IMR-90 (cell line): ENCODE measurements at regions not wholly inside any gene's neighbourhood (a gene's known extent, or its start where the extent isn't known, plus 50 kb on each side); places are given as distances from the start of the nearest gene placed in this dataset.

ENCODE experiments used
- ATAC-seq: fragments of 200-7000 bp; cut with Tn5 transposase; 2 replicates; pipeline ENCODE4 v1.9.1; 2020; ENCODE audit warnings: low read depth, mild to moderate bottlenecking, moderate library complexity
- BruUV-seq: library from RNA; stranded (reverse); fragments of 400-500 nt; replicated peaks from 2 replicates; lab custom pipeline; 2021; lab: Mats Ljungman, UMichigan
- CTCF ChIA-PET: fragments of 300-600 bp; formaldehyde crosslinking; extraction: SDS; loops from one replicate; lab custom pipeline; 2021; ENCODE audit warnings: antibody characterized with exemption; lab: Yijun Ruan, JAX
- POLR2A ChIA-PET: fragments of 300-600 bp; sonication (Branson Sonifier 250); formaldehyde crosslinking; loops from one replicate; lab custom pipeline; 2022; ENCODE audit warnings: antibody characterized with exemption; ENCODE audit not compliant: unreplicated experiment; lab: Charles Lee
- DNase-seq: peaks from one replicate; pipeline ENCODE4 v3.0.0; 2013
- H2AFZ ChIP-seq: replicated peaks from 2 replicates; pipeline ENCODE3; 2013; ENCODE audit warnings: low read length, mild to moderate bottlenecking; ENCODE audit not compliant: poor library complexity
- H2AK5ac ChIP-seq: 2 replicates; pipeline ENCODE4 v1.6.1; 2013; ENCODE audit warnings: low read depth, low read length, inconsistent platforms
- H2AK9ac ChIP-seq: replicated peaks from 2 replicates; pipeline ENCODE3; 2013; ENCODE audit warnings: mild to moderate bottlenecking, low read depth, low read length, moderate library complexity; ENCODE audit not compliant: poor library complexity
- H2BK120ac ChIP-seq: 2 replicates; pipeline ENCODE4 v1.6.1; 2013; ENCODE audit warnings: low read depth, low read length, inconsistent platforms
- H2BK15ac ChIP-seq: 3 replicates; pipeline ENCODE4 v1.6.1; 2013; ENCODE audit warnings: low read depth, low read length, inconsistent platforms
- H2BK20ac ChIP-seq: 2 replicates; pipeline ENCODE4 v1.6.1; 2013; ENCODE audit warnings: low read depth, mild to moderate bottlenecking, inconsistent platforms, low read length, moderate library complexity
- H2BK5ac ChIP-seq: 2 replicates; pipeline ENCODE4 v1.6.1; 2013; ENCODE audit warnings: mild to moderate bottlenecking, low read depth, low read length, inconsistent platforms; ENCODE audit not compliant: poor library complexity, severe bottlenecking
- H3K14ac ChIP-seq: replicated peaks from 2 replicates; pipeline ENCODE4 v1.6.1; 2013; ENCODE audit warnings: low read depth, low read length, inconsistent platforms
- H3K18ac ChIP-seq: 2 replicates; pipeline ENCODE4 v1.6.1; 2013; ENCODE audit warnings: low read depth, low read length, control low read depth
- H3K23ac ChIP-seq: 2 replicates; pipeline ENCODE4 v1.6.1; 2013; ENCODE audit warnings: low read depth, low read length, inconsistent platforms
- H3K27ac ChIP-seq: 2 replicates; pipeline ENCODE4 v1.5.1; 2013; ENCODE audit warnings: mild to moderate bottlenecking, control low read depth, low read length; ENCODE audit not compliant: insufficient read depth
- H3K27me3 ChIP-seq: 2 replicates; pipeline ENCODE4 v1.6.1; 2013; ENCODE audit warnings: low read length; ENCODE audit not compliant: control insufficient read depth, insufficient read depth
- H3K36me3 ChIP-seq: 2 replicates; pipeline ENCODE4 v1.6.1; 2013; ENCODE audit warnings: low read length, mixed read lengths; ENCODE audit not compliant: control insufficient read depth, insufficient read depth
- H3K4ac ChIP-seq: 2 replicates; pipeline ENCODE4 v1.6.1; 2013; ENCODE audit warnings: low read depth, low read length, inconsistent platforms
- H3K4me1 ChIP-seq: 2 replicates; pipeline ENCODE4 v1.6.1; 2013; ENCODE audit warnings: low read length, mixed read lengths; ENCODE audit not compliant: control insufficient read depth, insufficient read depth
- H3K4me2 ChIP-seq: 2 replicates; pipeline ENCODE4 v1.6.1; 2013; ENCODE audit warnings: low read depth, mild to moderate bottlenecking, control low read depth, low read length, moderate library complexity
- H3K4me3 ChIP-seq: 2 replicates; pipeline ENCODE4 v1.5.1; 2013; ENCODE audit warnings: low read depth, mild to moderate bottlenecking, control low read depth, low read length, moderate library complexity; ENCODE audit not compliant: insufficient read depth
- H3K56ac ChIP-seq: 2 replicates; pipeline ENCODE4 v1.6.1; 2013; ENCODE audit warnings: low read length, inconsistent platforms; ENCODE audit not compliant: insufficient read depth; ENCODE audit errors: extremely low read depth
- H3K79me1 ChIP-seq, 2 experiments: 2 replicates each; pipeline ENCODE4 v1.6.1; 2013; ENCODE audit warnings: low read length in 2 of 2, inconsistent platforms in 1 of 2, low read depth in 1 of 2
- H3K9ac ChIP-seq: 2 replicates; pipeline ENCODE4 v1.6.1; 2013; ENCODE audit warnings: low read depth, low read length, control low read depth
- H3K9me1 ChIP-seq: 2 replicates; pipeline ENCODE4 v1.6.1; 2013; ENCODE audit warnings: low read length, inconsistent platforms; ENCODE audit not compliant: insufficient read depth
- H3K9me3 ChIP-seq: 2 replicates; pipeline ENCODE4 v1.6.1; 2013; ENCODE audit warnings: low read length; ENCODE audit not compliant: control insufficient read depth, insufficient read depth
- H4K20me1 ChIP-seq: 2 replicates; pipeline ENCODE4 v1.6.1; 2013; ENCODE audit warnings: low read length, inconsistent platforms; ENCODE audit not compliant: insufficient read depth
- H4K5ac ChIP-seq: 2 replicates; pipeline ENCODE4 v1.6.1; 2013; ENCODE audit warnings: mild to moderate bottlenecking, low read depth, low read length, control low read depth
- H4K8ac ChIP-seq, 2 experiments: 2 replicates each; pipeline ENCODE4 v1.6.1; 2013; ENCODE audit warnings: low read depth in 2 of 2, low read length in 2 of 2, control low read depth in 1 of 2, inconsistent platforms in 1 of 2
- H4K91ac ChIP-seq: 2 replicates; pipeline ENCODE4 v1.6.1; 2013; ENCODE audit warnings: low read depth, low read length, inconsistent platforms; ENCODE audit not compliant: insufficient read depth
- MAZ ChIP-seq: IDR thresholded peaks from 2 replicates; pipeline ENCODE4 v1.6.1; 2012; ENCODE audit warnings: low read depth, mild to moderate bottlenecking, low read length, improper control_type of control experiment, moderate library complexity, borderline replicate concordance
- MXI1 ChIP-seq: IDR thresholded peaks from 2 replicates; pipeline ENCODE4 v1.6.1; 2012; ENCODE audit warnings: low read depth, mild to moderate bottlenecking, low read length, moderate library complexity, borderline replicate concordance
- RAD21 ChIP-seq: IDR thresholded peaks from 2 replicates; pipeline ENCODE4 v1.6.1; 2012; ENCODE audit warnings: low read length, improper control_type of control experiment
- SMC3 ChIP-seq: fragments of 150-350 bp; IDR thresholded peaks from 2 replicates; pipeline ENCODE4 v1.6.1; 2016; ENCODE audit warnings: low read depth, mild to moderate bottlenecking, antibody characterized with exemption, low read length, moderate library complexity
- WGBS, 2 experiments: methylation state at CpG; one replicate each; pipeline versions ENCODE4 v1.1.5 to v1.1.7; 2013; ENCODE audit warnings: missing lambda C conversion rate in 2 of 2; ENCODE audit not compliant: insufficient read length in 1 of 2; ENCODE audit errors: extremely low coverage in 2 of 2; 5-methylcytosine and 5-hydroxymethylcytosine counted together
- dilution Hi-C: fragments of 300-500 bp; cut with HindIII; formaldehyde crosslinking; loops from one replicate; pipeline ENCODE4 v1.14.3; 2018; ENCODE audit warnings: low sequenced_read_pairs; ENCODE audit not compliant: unreplicated experiment
- in situ Hi-C: fragments of 300-500 bp; cut with MboI; formaldehyde crosslinking; loops from 3 replicates; pipeline ENCODE4 v1.14.3; 2019; ENCODE audit warnings: low sequenced_read_pairs, inconsistent platforms, mixed read lengths
- intact Hi-C: fragments of 100-400 bp; cut with micrococcal nuclease; formaldehyde crosslinking; loops from 2 replicates; pipeline ENCODE4 v1.10.0; 2022
- TF ChIP-seq, protein P1 (sequence below): fragments of 150-350 bp; IDR thresholded peaks from 2 replicates; pipeline ENCODE4 v1.6.1; 2017; ENCODE audit warnings: mild to moderate bottlenecking, antibody characterized with exemption, low read length, low read depth
- TF ChIP-seq, protein P2 (sequence below): fragments of 150-350 bp; IDR thresholded peaks from 2 replicates; pipeline ENCODE4 v1.6.1; 2016; ENCODE audit warnings: low read depth, mild to moderate bottlenecking, low read length, moderate library complexity, borderline replicate concordance

- H3K56ac ChIP-seq, result no peak overlapping the region
- H3K4me3 ChIP-seq, result no peak overlapping the region
- no peaks in the 10 kb centered on the region for H3K79me1 ChIP-seq
- no CpG with 5 or more reads among the region's 7 CpGs for WGBS, 2 experiments
- CTCF ChIA-PET, result interaction anchor here (0.9 kb wide), 1 partner anchor 8 kb away, joined by 3 read pairs; no protein-coding TSS in a partner anchor
- H3K4ac ChIP-seq, result no peak overlapping the region
- no peaks in the 10 kb centered on the region for H3K9me1 ChIP-seq
- ATAC-seq (no peak), DNase-seq (no peak)
- H2BK120ac ChIP-seq, result no peak overlapping the region
- no peak overlapping the region for H3K4me2 ChIP-seq
- H4K8ac ChIP-seq, result no peak overlapping the region
- no peak overlapping the region for H3K23ac ChIP-seq
- no TSS peak for BruUV-seq
- no peak overlapping the region for H3K14ac ChIP-seq
- no peak overlapping the region for H3K18ac ChIP-seq
- peaks cover 3% of the 10 kb centered on the region; the same call in 1 of the 2 replicates for H3K27me3 ChIP-seq
- H3K4me1 ChIP-seq, result no peaks in the 10 kb centered on the region
- no peak overlapping the region for H3K27ac ChIP-seq
- H4K5ac ChIP-seq, result no peak overlapping the region
- H2BK5ac ChIP-seq, result no peak overlapping the region
- no peak overlapping the region for H2AFZ ChIP-seq
- POLR2A ChIA-PET, result no interaction called here
- TF ChIP-seq MAZ (no peak), MXI1 (no peak), SMC3 (no peak), RAD21 (no peak)
- TF ChIP-seq, protein P1, sequence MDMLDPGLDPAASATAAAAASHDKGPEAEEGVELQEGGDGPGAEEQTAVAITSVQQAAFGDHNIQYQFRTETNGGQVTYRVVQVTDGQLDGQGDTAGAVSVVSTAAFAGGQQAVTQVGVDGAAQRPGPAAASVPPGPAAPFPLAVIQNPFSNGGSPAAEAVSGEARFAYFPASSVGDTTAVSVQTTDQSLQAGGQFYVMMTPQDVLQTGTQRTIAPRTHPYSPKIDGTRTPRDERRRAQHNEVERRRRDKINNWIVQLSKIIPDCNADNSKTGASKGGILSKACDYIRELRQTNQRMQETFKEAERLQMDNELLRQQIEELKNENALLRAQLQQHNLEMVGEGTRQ, result no peak
- TF ChIP-seq, protein P2, sequence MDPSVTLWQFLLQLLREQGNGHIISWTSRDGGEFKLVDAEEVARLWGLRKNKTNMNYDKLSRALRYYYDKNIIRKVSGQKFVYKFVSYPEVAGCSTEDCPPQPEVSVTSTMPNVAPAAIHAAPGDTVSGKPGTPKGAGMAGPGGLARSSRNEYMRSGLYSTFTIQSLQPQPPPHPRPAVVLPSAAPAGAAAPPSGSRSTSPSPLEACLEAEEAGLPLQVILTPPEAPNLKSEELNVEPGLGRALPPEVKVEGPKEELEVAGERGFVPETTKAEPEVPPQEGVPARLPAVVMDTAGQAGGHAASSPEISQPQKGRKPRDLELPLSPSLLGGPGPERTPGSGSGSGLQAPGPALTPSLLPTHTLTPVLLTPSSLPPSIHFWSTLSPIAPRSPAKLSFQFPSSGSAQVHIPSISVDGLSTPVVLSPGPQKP, result no peak
- no peaks in the 10 kb centered on the region for H3K9me3 ChIP-seq
- dilution Hi-C loops (no loop called here), in situ Hi-C loops (no loop called here), intact Hi-C loops (no loop called here)
- H4K91ac ChIP-seq, result no peak overlapping the region
- H2BK20ac ChIP-seq, result no peak overlapping the region
- no peaks in the 10 kb centered on the region for H3K36me3 ChIP-seq
- no peak overlapping the region for H3K9ac ChIP-seq
- H4K20me1 ChIP-seq, result no peaks in the 10 kb centered on the region
- no peak overlapping the region for H2AK9ac ChIP-seq
- no peak overlapping the region for H2AK5ac ChIP-seq
- H2BK15ac ChIP-seq, result no peak overlapping the region
These were observed 110.1 kb upstream of the FBXO11 start for GRCh38 chr2:48016225-48017019.
